ENCODE measurements at regions not wholly inside any gene's neighbourhood (a gene's known extent, or its start where the extent isn't known, plus 50 kb on each side); places are given as distances from the start of the nearest gene placed in this dataset.
"Not testable (repeated sequence)": the region's sequence is repeated elsewhere in the genome, so short reads cannot be mapped to it uniquely, and the experiment has no call there.

- no peak for TF ChIP-seq CTCF (conservative IDR thresholded peaks at IDR 0.05)
- Mint-ChIP-seq H3K36me3 (ENCODE audit: low read depth) (no peaks in the 10 kb centered on the region), H3K4me1 (no peaks in the 10 kb centered on the region), H3K9me3 (peaks cover 3% of the 10 kb centered on the region), H3K27me3 (ENCODE audit: low read depth) (no peaks in the 10 kb centered on the region), H3K27ac (ENCODE audit: unreplicated experiment) (no peak overlapping the region), H3K4me3 (no peak overlapping the region)
- no peak for DNase-seq (ENCODE audit: low read depth, low spot score)
These were observed 180.7 kb upstream of the GRM7 start for GRCh38 chr3:6680119-6680806.

- no peak for TF ChIP-seq CTCF (conservative IDR thresholded peaks at IDR 0.05)
- H3K4me1 Mint-ChIP-seq = no peaks in the 10 kb centered on the region
- no peak overlapping the region for H3K27ac Mint-ChIP-seq (ENCODE audit: unreplicated experiment)
- no peak overlapping the region for H3K4me3 Mint-ChIP-seq
- no peaks in the 10 kb centered on the region for H3K9me3 Mint-ChIP-seq
- DNase-seq (ENCODE audit: low read depth, low spot score) = no peak
- no peaks in the 10 kb centered on the region for H3K27me3 Mint-ChIP-seq (ENCODE audit: low read depth)
- H3K36me3 Mint-ChIP-seq (ENCODE audit: low read depth) = no peaks in the 10 kb centered on the region
These were observed 163.6 kb upstream of the GRM7 start for GRCh38 chr3:6697285-6697684.

GRCh38 chr3:6697722-6698121 is 163.2 kb upstream of the GRM7 start:
- Mint-ChIP-seq H3K27me3 (ENCODE audit: low read depth) (no peaks in the 10 kb centered on the region), H3K4me1 (no peaks in the 10 kb centered on the region), H3K27ac (ENCODE audit: unreplicated experiment) (no peak overlapping the region), H3K36me3 (ENCODE audit: low read depth) (peaks cover under 1% of the 10 kb centered on the region), H3K4me3 (no peak overlapping the region), H3K9me3 (peaks cover 2% of the 10 kb centered on the region)
- no peak for DNase-seq (ENCODE audit: low read depth, low spot score)
- no peak for TF ChIP-seq CTCF (conservative IDR thresholded peaks at IDR 0.05)

- not testable (repeated sequence) for H3K9me3 Mint-ChIP-seq; H3K36me3 Mint-ChIP-seq (ENCODE audit: low read depth); H3K27ac Mint-ChIP-seq (ENCODE audit: unreplicated experiment); H3K4me1 Mint-ChIP-seq; DNase-seq (ENCODE audit: low read depth, low spot score); H3K27me3 Mint-ChIP-seq (ENCODE audit: low read depth); H3K4me3 Mint-ChIP-seq
These were observed 156.1 kb upstream of the GRM7 start for GRCh38 chr3:6704817-6705216.

GRCh38 chr3:6706777-6707176 is 154.1 kb upstream of the GRM7 start:
- Mint-ChIP-seq H3K27me3 (ENCODE audit: low read depth) (no peaks in the 10 kb centered on the region), H3K4me3 (no peak overlapping the region), H3K36me3 (ENCODE audit: low read depth) (peaks cover 2% of the 10 kb centered on the region), H3K9me3 (peaks cover 6% of the 10 kb centered on the region), H3K4me1 (no peaks in the 10 kb centered on the region), H3K27ac (ENCODE audit: unreplicated experiment) (no peak overlapping the region)
- no peak for DNase-seq (ENCODE audit: low read depth, low spot score)
- TF ChIP-seq CTCF (conservative IDR thresholded peaks at IDR 0.05) = no peak

- no peaks in the 10 kb centered on the region for H3K36me3 Mint-ChIP-seq (ENCODE audit: low read depth)
- H3K27ac Mint-ChIP-seq (ENCODE audit: unreplicated experiment) = no peak overlapping the region
- no peak for TF ChIP-seq CTCF (conservative IDR thresholded peaks at IDR 0.05)
- H3K9me3 Mint-ChIP-seq = peaks cover 2% of the 10 kb centered on the region
- no peak overlapping the region for H3K4me3 Mint-ChIP-seq
- no peak for DNase-seq (ENCODE audit: low read depth, low spot score)
- H3K4me1 Mint-ChIP-seq = no peaks in the 10 kb centered on the region
- H3K27me3 Mint-ChIP-seq (ENCODE audit: low read depth) = no peaks in the 10 kb centered on the region
These were observed 151.7 kb upstream of the GRM7 start for GRCh38 chr3:6709178-6709577.

All from neural crest cell (in vitro differentiated cells).